ENCODE measurements at regions not wholly inside any gene's neighbourhood (a gene's known extent, or its start where the extent isn't known, plus 50 kb on each side); places are given as distances from the start of the nearest gene placed in this dataset.

- TF ChIP-seq POLR2A (conservative IDR thresholded peaks at IDR 0.05) (no peak), GTF2F1 (IDR thresholded peaks at IDR 0.05; ENCODE audit: low read depth, low read length) (no peak), ZHX1 (conservative IDR thresholded peaks at IDR 0.05; ENCODE audit: low read length) (no peak), LARP7 (IDR thresholded peaks at IDR 0.05) (no peak), DPF2 (IDR thresholded peaks at IDR 0.05) (no peak), HDAC2 (IDR thresholded peaks at IDR 0.05) (no peak), NFXL1 (CRISPR knock-in tag; IDR thresholded peaks at IDR 0.05) (no peak), REST (IDR thresholded peaks at IDR 0.05; ENCODE audit: borderline replicate concordance) (no peak), REST (CRISPR knock-in tag; IDR thresholded peaks at IDR 0.05; ENCODE audit: low read depth) (no peak), ADNP (tag; IDR thresholded peaks at IDR 0.05) (no peak), BCLAF1 (IDR thresholded peaks at IDR 0.05; ENCODE audit: borderline replicate concordance in 1 of 2, control insufficient read depth in 1 of 2, low read depth in 2 of 2, low read length in 1 of 2) (no peak), JUNB (CRISPR knock-in tag; conservative IDR thresholded peaks at IDR 0.05) (no peak), ZNF24 (IDR thresholded peaks at IDR 0.05) (no peak)
Observed at GRCh38 chr6:62338477-62338876, 52.5 kb upstream of the KHDRBS2 start.

Data from K562 (cell line).